ENCODE measurements at regions not wholly inside any gene's neighbourhood (a gene's known extent, or its start where the extent isn't known, plus 50 kb on each side); places are given as distances from the start of the nearest gene placed in this dataset.

GRCh38 chr6:140320081-140321080 lies 945.9 kb upstream of the CITED2 start:
- DNase-seq (ENCODE audit: low read depth): no peak

- DNase-seq (ENCODE audit: low read depth): no peak
Measured at GRCh38 chr6:140319209-140319608, 944.8 kb upstream of the CITED2 start.

- no peak for DNase-seq (ENCODE audit: low read depth)
Measured at GRCh38 chr6:140318408-140318807, 944.0 kb upstream of the CITED2 start.

GRCh38 chr6:140317950-140318349 lies 943.5 kb upstream of the CITED2 start:
- no peak for DNase-seq (ENCODE audit: low read depth)

- no peak for DNase-seq (ENCODE audit: low read depth)
Measured at GRCh38 chr6:140316966-140317365, 942.5 kb upstream of the CITED2 start.

GRCh38 chr6:140314682-140315081 lies 940.2 kb upstream of the CITED2 start:
- DNase-seq (ENCODE audit: low read depth): no peak

GRCh38 chr6:140311146-140311545 lies 936.7 kb upstream of the CITED2 start:
- no peak for DNase-seq (ENCODE audit: low read depth)

GRCh38 chr6:140303218-140303949 lies 928.9 kb upstream of the CITED2 start:
- no peak for DNase-seq (ENCODE audit: low read depth)

- DNase-seq (ENCODE audit: low read depth): no peak
Measured at GRCh38 chr6:140300331-140300730, 925.9 kb upstream of the CITED2 start.

- no peak for DNase-seq (ENCODE audit: low read depth)
Measured at GRCh38 chr6:140289186-140289585, 914.7 kb upstream of the CITED2 start.

GRCh38 chr6:140285998-140286690 lies 911.7 kb upstream of the CITED2 start:
- no peak for DNase-seq (ENCODE audit: low read depth)

GRCh38 chr6:140285471-140285870 lies 911.0 kb upstream of the CITED2 start:
- DNase-seq (ENCODE audit: low read depth): no peak

GRCh38 chr6:140284871-140285270 lies 910.4 kb upstream of the CITED2 start:
- no peak for DNase-seq (ENCODE audit: low read depth)

GRCh38 chr6:140283197-140283596 lies 908.7 kb upstream of the CITED2 start:
- no peak for DNase-seq (ENCODE audit: low read depth)

- no peak for DNase-seq (ENCODE audit: low read depth)
Measured at GRCh38 chr6:140281767-140282166, 907.3 kb upstream of the CITED2 start.

- DNase-seq (ENCODE audit: low read depth): no peak
Measured at GRCh38 chr6:140281236-140281635, 906.8 kb upstream of the CITED2 start.

GRCh38 chr6:140276719-140277118 lies 902.3 kb upstream of the CITED2 start:
- DNase-seq (ENCODE audit: low read depth): no peak

GRCh38 chr6:140276133-140276532 lies 901.7 kb upstream of the CITED2 start:
- DNase-seq (ENCODE audit: low read depth): no peak

GRCh38 chr6:140275725-140276124 lies 901.3 kb upstream of the CITED2 start:
- DNase-seq (ENCODE audit: low read depth): no peak

GRCh38 chr6:140274548-140274947 lies 900.1 kb upstream of the CITED2 start:
- DNase-seq (ENCODE audit: low read depth): no peak

- no peak for DNase-seq (ENCODE audit: low read depth)
Measured at GRCh38 chr6:140271759-140272377, 897.4 kb upstream of the CITED2 start.

- DNase-seq (ENCODE audit: low read depth): no peak
Measured at GRCh38 chr6:140269591-140270165, 895.2 kb upstream of the CITED2 start.
